IMR-90 (cell line): ENCODE measurements at regions not wholly inside any gene's neighbourhood (a gene's known extent, or its start where the extent isn't known, plus 50 kb on each side); places are given as distances from the start of the nearest gene placed in this dataset.

Experiments used
- ATAC-seq: fragments of 200-7000 bp; cut with Tn5 transposase; 2 replicates; pipeline ENCODE4 v1.9.1; 2020; ENCODE audit warnings: low read depth, mild to moderate bottlenecking, moderate library complexity
- BruUV-seq: library from RNA; stranded (reverse); fragments of 400-500 nt; replicated peaks from 2 replicates; lab custom pipeline; 2021; lab: Mats Ljungman, UMichigan
- CTCF ChIA-PET: fragments of 300-600 bp; formaldehyde crosslinking; extraction: SDS; loops from one replicate; lab custom pipeline; 2021; ENCODE audit warnings: antibody characterized with exemption; lab: Yijun Ruan, JAX
- POLR2A ChIA-PET: fragments of 300-600 bp; sonication (Branson Sonifier 250); formaldehyde crosslinking; loops from one replicate; lab custom pipeline; 2022; ENCODE audit warnings: antibody characterized with exemption; ENCODE audit not compliant: unreplicated experiment; lab: Charles Lee
- DNase-seq: peaks from one replicate; pipeline ENCODE4 v3.0.0; 2013
- H2AFZ ChIP-seq: replicated peaks from 2 replicates; pipeline ENCODE3; 2013; ENCODE audit warnings: low read length, mild to moderate bottlenecking; ENCODE audit not compliant: poor library complexity
- H2AK5ac ChIP-seq: 2 replicates; pipeline ENCODE4 v1.6.1; 2013; ENCODE audit warnings: low read depth, low read length, inconsistent platforms
- H2AK9ac ChIP-seq: replicated peaks from 2 replicates; pipeline ENCODE3; 2013; ENCODE audit warnings: mild to moderate bottlenecking, low read depth, low read length, moderate library complexity; ENCODE audit not compliant: poor library complexity
- H2BK120ac ChIP-seq: 2 replicates; pipeline ENCODE4 v1.6.1; 2013; ENCODE audit warnings: low read depth, low read length, inconsistent platforms
- H2BK15ac ChIP-seq: 3 replicates; pipeline ENCODE4 v1.6.1; 2013; ENCODE audit warnings: low read depth, low read length, inconsistent platforms
- H2BK20ac ChIP-seq: 2 replicates; pipeline ENCODE4 v1.6.1; 2013; ENCODE audit warnings: low read depth, mild to moderate bottlenecking, inconsistent platforms, low read length, moderate library complexity
- H2BK5ac ChIP-seq: 2 replicates; pipeline ENCODE4 v1.6.1; 2013; ENCODE audit warnings: mild to moderate bottlenecking, low read depth, low read length, inconsistent platforms; ENCODE audit not compliant: poor library complexity, severe bottlenecking
- H3K14ac ChIP-seq: replicated peaks from 2 replicates; pipeline ENCODE4 v1.6.1; 2013; ENCODE audit warnings: low read depth, low read length, inconsistent platforms
- H3K18ac ChIP-seq: 2 replicates; pipeline ENCODE4 v1.6.1; 2013; ENCODE audit warnings: low read depth, low read length, control low read depth
- H3K23ac ChIP-seq: 2 replicates; pipeline ENCODE4 v1.6.1; 2013; ENCODE audit warnings: low read depth, low read length, inconsistent platforms
- H3K27ac ChIP-seq: 2 replicates; pipeline ENCODE4 v1.5.1; 2013; ENCODE audit warnings: mild to moderate bottlenecking, control low read depth, low read length; ENCODE audit not compliant: insufficient read depth
- H3K27me3 ChIP-seq: 2 replicates; pipeline ENCODE4 v1.6.1; 2013; ENCODE audit warnings: low read length; ENCODE audit not compliant: control insufficient read depth, insufficient read depth
- H3K36me3 ChIP-seq: 2 replicates; pipeline ENCODE4 v1.6.1; 2013; ENCODE audit warnings: low read length, mixed read lengths; ENCODE audit not compliant: control insufficient read depth, insufficient read depth
- H3K4ac ChIP-seq: 2 replicates; pipeline ENCODE4 v1.6.1; 2013; ENCODE audit warnings: low read depth, low read length, inconsistent platforms
- H3K4me1 ChIP-seq: 2 replicates; pipeline ENCODE4 v1.6.1; 2013; ENCODE audit warnings: low read length, mixed read lengths; ENCODE audit not compliant: control insufficient read depth, insufficient read depth
- H3K4me2 ChIP-seq: 2 replicates; pipeline ENCODE4 v1.6.1; 2013; ENCODE audit warnings: low read depth, mild to moderate bottlenecking, control low read depth, low read length, moderate library complexity
- H3K4me3 ChIP-seq: 2 replicates; pipeline ENCODE4 v1.5.1; 2013; ENCODE audit warnings: low read depth, mild to moderate bottlenecking, control low read depth, low read length, moderate library complexity; ENCODE audit not compliant: insufficient read depth
- H3K56ac ChIP-seq: 2 replicates; pipeline ENCODE4 v1.6.1; 2013; ENCODE audit warnings: low read length, inconsistent platforms; ENCODE audit not compliant: insufficient read depth; ENCODE audit errors: extremely low read depth
- H3K79me1 ChIP-seq, 2 experiments: 2 replicates each; pipeline ENCODE4 v1.6.1; 2013; ENCODE audit warnings: low read length in 2 of 2, inconsistent platforms in 1 of 2, low read depth in 1 of 2
- H3K9ac ChIP-seq: 2 replicates; pipeline ENCODE4 v1.6.1; 2013; ENCODE audit warnings: low read depth, low read length, control low read depth
- H3K9me1 ChIP-seq: 2 replicates; pipeline ENCODE4 v1.6.1; 2013; ENCODE audit warnings: low read length, inconsistent platforms; ENCODE audit not compliant: insufficient read depth
- H3K9me3 ChIP-seq: 2 replicates; pipeline ENCODE4 v1.6.1; 2013; ENCODE audit warnings: low read length; ENCODE audit not compliant: control insufficient read depth, insufficient read depth
- H4K20me1 ChIP-seq: 2 replicates; pipeline ENCODE4 v1.6.1; 2013; ENCODE audit warnings: low read length, inconsistent platforms; ENCODE audit not compliant: insufficient read depth
- H4K5ac ChIP-seq: 2 replicates; pipeline ENCODE4 v1.6.1; 2013; ENCODE audit warnings: mild to moderate bottlenecking, low read depth, low read length, control low read depth
- H4K8ac ChIP-seq, 2 experiments: 2 replicates each; pipeline ENCODE4 v1.6.1; 2013; ENCODE audit warnings: low read depth in 2 of 2, low read length in 2 of 2, control low read depth in 1 of 2, inconsistent platforms in 1 of 2
- H4K91ac ChIP-seq: 2 replicates; pipeline ENCODE4 v1.6.1; 2013; ENCODE audit warnings: low read depth, low read length, inconsistent platforms; ENCODE audit not compliant: insufficient read depth
- BHLHE40 ChIP-seq: fragments of 150-350 bp; IDR thresholded peaks from 2 replicates; pipeline ENCODE4 v1.6.1; 2016; ENCODE audit warnings: mild to moderate bottlenecking, low read depth, low read length
- CEBPB ChIP-seq: IDR thresholded peaks from 2 replicates; pipeline ENCODE4 v1.6.1; 2012; ENCODE audit warnings: low read depth, low read length, improper control_type of control experiment
- SMC3 ChIP-seq: fragments of 150-350 bp; IDR thresholded peaks from 2 replicates; pipeline ENCODE4 v1.6.1; 2016; ENCODE audit warnings: low read depth, mild to moderate bottlenecking, antibody characterized with exemption, low read length, moderate library complexity
- WGBS, 2 experiments: methylation state at CpG; one replicate each; pipeline versions ENCODE4 v1.1.5 to v1.1.7; 2013; ENCODE audit warnings: missing lambda C conversion rate in 2 of 2; ENCODE audit not compliant: insufficient read length in 1 of 2; ENCODE audit errors: extremely low coverage in 2 of 2; 5-methylcytosine and 5-hydroxymethylcytosine counted together
- dilution Hi-C: fragments of 300-500 bp; cut with HindIII; formaldehyde crosslinking; loops from one replicate; pipeline ENCODE4 v1.14.3; 2018; ENCODE audit warnings: low sequenced_read_pairs; ENCODE audit not compliant: unreplicated experiment
- in situ Hi-C: fragments of 300-500 bp; cut with MboI; formaldehyde crosslinking; loops from 3 replicates; pipeline ENCODE4 v1.14.3; 2019; ENCODE audit warnings: low sequenced_read_pairs, inconsistent platforms, mixed read lengths
- intact Hi-C: fragments of 100-400 bp; cut with micrococcal nuclease; formaldehyde crosslinking; loops from 2 replicates; pipeline ENCODE4 v1.10.0; 2022

DNA sequence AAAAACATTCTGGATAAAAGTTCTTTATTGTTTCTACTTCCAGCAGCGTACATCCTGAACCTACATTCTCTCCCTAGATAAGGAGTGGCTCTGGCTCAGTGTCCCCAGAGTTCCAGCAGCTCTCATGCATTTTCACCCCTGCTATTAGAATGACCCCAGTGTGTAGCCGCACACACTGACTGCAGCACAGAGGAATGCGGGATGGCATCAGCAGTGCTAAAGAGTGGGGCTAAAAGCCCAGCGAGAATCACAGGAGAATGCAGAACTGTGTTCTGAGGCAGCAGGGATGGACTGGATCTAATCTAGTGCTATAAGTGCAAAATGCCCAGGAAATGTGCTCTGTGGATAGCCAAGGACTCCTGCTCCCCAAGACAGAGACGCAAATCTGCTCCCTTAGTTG is 66.4 kb upstream of the TJP1 start:
- H2BK120ac ChIP-seq = peak overlapping the region; percentile 53
- dilution Hi-C loops (no loop called here), intact Hi-C loops (loop anchor here (2.0 kb wide), 1 partner anchor 68 kb away; no protein-coding TSS in a partner anchor), in situ Hi-C loops (loop anchor here (10.0 kb wide), 1 partner anchor 56 kb away; no protein-coding TSS in a partner anchor)
- peak; percentile 93 for ATAC-seq
- H3K23ac ChIP-seq = no peak overlapping the region; the same call in 1 of the 2 replicates
- H3K18ac ChIP-seq = peak overlapping the region; percentile 22; the same call in 1 of the 2 replicates
- H3K4ac ChIP-seq = peak overlapping the region; percentile 55
- no peaks in the 10 kb centered on the region for H3K36me3 ChIP-seq
- peak overlapping the region; percentile 37 for H2BK5ac ChIP-seq
- H4K5ac ChIP-seq = no peak overlapping the region
- peaks cover 3% of the 10 kb centered on the region; the same call in 1 of the 2 replicates for H3K9me1 ChIP-seq
- no peak overlapping the region for H2AK5ac ChIP-seq
- no peak overlapping the region for H3K4me3 ChIP-seq
- no peak overlapping the region for H2AK9ac ChIP-seq
- peaks cover 17% of the 10 kb centered on the region for H3K4me1 ChIP-seq
- H3K27me3 ChIP-seq = no peaks in the 10 kb centered on the region
- peak overlapping the region in 1 of 2 experiments; percentile 37; a peak in 1 of 4 replicates for H4K8ac ChIP-seq
- H3K14ac ChIP-seq = no peak overlapping the region
- no peaks in the 10 kb centered on the region for H4K20me1 ChIP-seq
- H4K91ac ChIP-seq = no peak overlapping the region
- 27% methylated on average over 2 of the region's 5 CpGs; no CpG with 5 or more reads in 1 of the 2 experiments for WGBS, 2 experiments
- no peak overlapping the region for H3K56ac ChIP-seq
- no peaks in the 10 kb centered on the region for H3K79me1 ChIP-seq
- POLR2A ChIA-PET = interaction anchor here (0.6 kb wide), 1 partner anchor 87 kb away, joined by 3 read pairs; no protein-coding TSS in a partner anchor
- no peak for TF ChIP-seq SMC3
- TF ChIP-seq BHLHE40 = peak; percentile 12; the same call in 1 of the 2 replicates
- TF ChIP-seq CEBPB = peak; percentile 54; the same call in 1 of the 2 replicates
- H2BK15ac ChIP-seq = 0 out of 3 replicates have a peak overlapping the region, but pooled peaks have one; percentile 1
- CTCF ChIA-PET = interaction anchor here (1.6 kb wide), 1 partner anchor 37 kb away, joined by 4 read pairs; no protein-coding TSS in a partner anchor
- H3K9me3 ChIP-seq = no peaks in the 10 kb centered on the region
- H3K4me2 ChIP-seq = peak overlapping the region; percentile 47
- no TSS peak for BruUV-seq
- H3K27ac ChIP-seq = peak overlapping the region; percentile 32; the same call in 1 of the 2 replicates
- no peak overlapping the region for H3K9ac ChIP-seq
- DNase-seq = peak; percentile 77
- H2AFZ ChIP-seq = peak overlapping the region; percentile 75
- peak overlapping the region; percentile 58; the same call in 1 of the 2 replicates for H2BK20ac ChIP-seq
